NCI-H345 treated with DMSO at 0.1 percent for 48 hours (cell line): ENCODE measurements at regions not wholly inside any gene's neighbourhood (a gene's known extent, or its start where the extent isn't known, plus 50 kb on each side); places are given as distances from the start of the nearest gene placed in this dataset.
A peak's percentile ranks its signal among the peaks of the same experiment; 100 is the strongest.

Experiments
- DNase-seq: peaks from one replicate; lab custom pipeline; 2025; ENCODE audit not compliant: unreplicated experiment; lab: John Stamatoyannopoulos, UW

DNA sequence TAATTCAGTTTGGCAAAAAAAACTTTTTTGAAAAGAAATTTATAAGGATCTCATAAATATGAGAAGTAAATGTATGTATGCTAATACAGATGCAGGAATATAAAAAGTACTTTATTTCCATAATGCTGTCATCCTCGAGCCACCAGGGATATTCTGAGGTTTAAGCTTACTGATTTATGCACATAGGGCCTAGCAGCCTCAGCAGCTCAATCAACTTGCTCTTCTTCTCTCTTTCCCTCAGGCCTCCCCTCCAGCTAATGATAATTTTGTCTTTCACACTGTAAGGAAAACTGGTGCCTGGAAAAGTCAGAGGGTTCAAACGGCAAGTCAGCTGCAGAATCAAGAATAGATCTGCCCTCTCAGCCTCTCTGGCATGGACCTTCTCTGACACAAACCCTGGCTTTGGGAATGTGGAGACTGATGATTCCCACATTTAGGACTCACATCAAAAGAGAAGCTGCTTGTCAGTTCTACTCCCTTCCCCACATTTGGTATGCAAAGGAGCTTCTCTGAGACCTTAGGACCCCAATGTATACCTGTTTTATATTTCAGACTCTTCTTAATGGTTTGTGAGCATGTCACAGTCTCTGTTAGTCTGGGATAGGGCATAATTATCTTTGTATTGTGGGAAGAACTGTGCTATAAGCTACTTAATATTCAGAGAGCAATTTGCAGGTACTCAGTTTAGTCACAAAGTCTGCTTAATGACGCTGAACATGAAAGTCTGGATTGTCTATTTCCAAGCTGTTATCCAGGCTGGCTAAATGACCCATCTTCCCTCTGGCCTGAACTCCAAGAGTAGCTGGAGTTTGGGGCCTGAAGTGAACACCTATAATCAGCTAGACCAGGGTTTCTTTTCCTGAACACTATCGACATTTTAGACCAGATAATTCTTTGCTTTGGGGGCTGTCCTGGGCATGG lies 52.1 kb upstream of the DIPK1A start:
- no peak for DNase-seq

DNA sequence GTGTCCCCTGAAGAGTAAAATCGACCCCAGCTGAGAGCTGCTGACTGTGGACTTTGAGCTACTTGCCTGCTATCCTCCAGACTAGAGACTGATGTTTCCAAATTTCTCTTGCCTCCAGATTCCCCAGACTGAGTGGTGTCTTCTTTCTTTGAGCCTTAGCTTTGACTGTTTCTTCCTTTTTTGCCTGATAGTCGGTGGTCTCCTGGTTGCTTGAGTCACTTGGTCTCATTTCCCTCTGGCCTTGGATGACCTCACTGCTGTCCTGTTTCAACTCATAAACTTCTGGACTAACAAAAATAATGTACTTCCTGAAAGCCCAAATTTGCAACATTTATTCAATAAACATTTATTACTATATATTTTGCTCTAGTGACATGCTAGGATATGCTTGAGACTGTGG lies 52.9 kb upstream of the DIPK1A start:
- DNase-seq = no peak

DNA sequence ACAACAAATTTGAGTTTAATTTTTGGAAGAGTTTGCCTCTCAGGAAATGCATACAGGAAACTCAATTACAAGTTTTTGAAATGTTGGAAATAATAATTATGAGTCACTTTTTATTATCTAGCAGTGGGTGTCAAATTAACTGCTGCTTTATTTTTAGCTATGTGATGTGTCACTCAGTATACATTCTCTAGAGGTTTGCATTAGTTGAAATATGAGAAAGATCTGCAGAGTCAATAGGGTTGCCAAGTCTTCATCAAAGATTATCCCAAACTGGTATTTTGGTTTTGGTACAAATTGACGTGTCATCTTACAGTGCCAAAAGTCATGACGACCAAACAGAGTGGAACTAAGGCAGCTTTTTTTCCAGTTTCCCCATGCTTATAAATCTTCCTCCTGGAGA lies 54.3 kb upstream of the DIPK1A start:
- DNase-seq = no peak

DNA sequence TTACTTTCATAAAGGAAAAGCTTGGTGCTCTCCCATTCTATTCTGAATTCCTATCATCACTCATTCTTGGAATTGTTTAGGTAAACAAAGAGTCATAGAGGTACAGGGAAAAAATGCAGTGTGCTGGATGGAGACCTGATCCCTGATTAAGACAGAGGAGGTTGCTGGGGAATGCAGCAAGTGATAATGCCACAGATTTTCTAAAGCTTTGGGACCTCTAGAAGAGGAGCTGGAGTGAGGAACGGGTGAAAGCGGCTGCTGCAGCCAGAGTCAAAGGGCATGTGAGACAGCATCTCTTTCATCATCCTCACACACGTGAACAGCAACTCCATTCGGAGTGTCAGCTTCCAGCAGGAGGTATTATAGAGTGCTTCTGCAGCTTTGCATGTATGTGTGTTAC lies 54.9 kb upstream of the DIPK1A start:
- DNase-seq = no peak

DNA sequence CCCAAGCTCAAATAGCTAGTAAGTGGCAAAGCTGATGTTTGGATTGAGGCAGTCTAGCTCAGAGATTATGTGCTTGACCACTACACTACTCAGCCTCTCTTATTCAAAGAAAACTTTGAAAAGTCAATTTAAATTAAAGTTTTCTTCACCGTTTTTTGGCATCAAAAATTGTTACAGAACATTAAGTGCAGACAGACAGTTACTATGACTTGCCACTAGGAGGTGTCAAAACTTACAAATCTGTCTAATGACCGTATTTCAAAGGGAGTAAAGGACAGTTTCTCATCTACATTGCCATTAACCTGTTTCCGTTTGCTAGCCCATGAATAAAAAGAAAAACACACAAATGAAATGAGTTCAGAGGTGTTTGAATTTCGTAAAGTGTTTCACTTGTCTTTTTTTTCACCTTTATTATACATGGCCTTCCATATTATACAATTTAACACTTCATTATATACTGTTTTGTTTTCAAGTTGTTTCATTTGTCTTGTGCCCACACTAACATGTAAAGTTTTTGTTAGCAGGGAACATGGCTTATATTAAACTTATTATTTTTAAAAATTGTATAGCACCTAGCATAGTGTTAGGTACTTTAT lies 57.4 kb upstream of the MTF2 start:
- peak; percentile 42 for DNase-seq

DNA sequence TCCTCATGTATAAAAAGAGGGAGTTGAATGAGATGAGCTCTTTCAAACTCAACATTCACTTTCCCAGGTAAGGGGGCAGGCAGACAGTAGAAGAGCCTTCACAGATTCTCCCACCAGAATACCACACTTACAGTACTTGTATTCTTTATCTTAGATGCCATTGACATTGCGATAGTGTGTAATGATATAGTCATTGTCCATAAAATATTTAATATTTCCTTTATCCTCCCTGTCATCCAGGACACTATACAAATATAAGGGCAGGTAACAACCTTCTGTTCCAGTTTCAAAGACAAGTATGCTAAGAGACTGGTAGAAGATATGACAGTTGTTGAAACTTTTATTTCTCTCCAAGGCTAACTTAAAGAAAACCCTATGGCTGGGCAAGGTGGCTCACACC lies 56.5 kb upstream of the MTF2 start:
- DNase-seq = no peak

DNA sequence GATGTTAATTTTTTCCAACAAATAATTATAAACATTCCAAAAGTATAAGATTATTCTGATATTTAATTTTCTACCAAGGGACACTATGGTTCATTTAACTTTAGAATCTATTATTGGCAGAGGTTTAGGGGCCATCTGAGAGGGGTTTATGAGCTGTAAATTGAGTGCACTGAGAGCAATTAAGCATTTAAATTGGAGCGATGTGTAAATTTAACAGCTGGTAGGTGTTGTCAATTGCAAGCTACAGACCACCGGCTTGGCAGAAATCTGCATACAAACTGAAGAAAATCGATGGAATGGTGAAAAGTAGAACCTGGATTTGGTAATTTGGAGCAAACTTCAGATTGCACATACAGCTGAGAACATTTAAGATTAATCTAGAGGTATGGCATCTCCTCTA lies 55.8 kb upstream of the MTF2 start:
- no peak for DNase-seq

DNA sequence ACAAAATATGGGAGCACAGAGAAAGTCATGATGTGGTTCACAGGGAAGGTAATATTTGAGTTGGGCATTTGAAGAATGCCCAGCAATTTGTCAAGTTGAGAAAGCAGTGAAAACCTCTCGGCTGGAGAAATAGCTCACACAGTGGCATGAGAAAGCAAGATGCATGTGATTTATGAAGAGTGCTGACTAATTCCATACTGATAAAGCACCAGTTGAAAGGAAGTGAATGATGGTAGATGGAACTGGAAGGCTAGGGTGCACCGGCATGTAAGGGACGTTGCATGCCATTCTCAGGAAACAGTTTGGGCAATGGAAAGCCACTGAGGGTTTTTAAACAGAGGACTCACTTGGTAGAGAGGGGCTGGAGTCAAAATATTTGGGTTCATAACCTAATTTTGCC lies 53.5 kb upstream of the MTF2 start:
- DNase-seq = no peak

DNA sequence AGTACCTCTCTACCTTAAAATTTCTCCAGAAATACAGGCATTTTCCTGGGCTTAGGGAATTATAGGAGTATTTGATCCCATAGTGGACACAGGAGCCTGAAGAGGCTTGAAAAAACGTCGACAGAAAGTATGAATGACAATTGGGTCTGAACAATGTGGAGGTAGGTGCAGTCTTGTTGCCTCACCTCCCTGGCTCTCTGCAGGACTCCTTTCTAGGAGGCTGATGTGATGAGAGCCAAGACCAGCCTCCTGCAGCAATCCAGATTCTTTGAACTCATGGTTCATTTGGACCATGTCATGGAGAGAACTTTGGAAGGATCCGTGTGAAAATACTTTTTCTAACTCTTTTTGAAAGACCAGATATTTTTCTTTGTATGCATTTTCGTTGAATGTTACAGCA lies 50.5 kb upstream of the MTF2 start:
- DNase-seq = no peak
